Mucosa of rectum (tissue), 2 donors: ENCODE measurements at regions not wholly inside any gene's neighbourhood (a gene's known extent, or its start where the extent isn't known, plus 50 kb on each side); places are given as distances from the start of the nearest gene placed in this dataset.

ENCODE experiments used
- H3K27ac ChIP-seq, 2 donors: one replicate each; pipeline ENCODE4 v1.7.0; 2013; ENCODE audit warnings: inconsistent platforms in 2 of 2, low read depth in 2 of 2, low read length in 2 of 2
- H3K27me3 ChIP-seq, 2 donors: one replicate each; pipeline ENCODE4 v1.7.0; 2013; ENCODE audit warnings: low read length in 2 of 2; ENCODE audit not compliant: control insufficient read depth in 2 of 2, insufficient read depth in 2 of 2
- H3K36me3 ChIP-seq, 2 donors: one replicate each; pipeline ENCODE4 v1.7.0; 2013; ENCODE audit warnings: low read length in 2 of 2; ENCODE audit not compliant: control insufficient read depth in 2 of 2, insufficient read depth in 2 of 2
- H3K4me1 ChIP-seq, 2 donors: one replicate each; pipeline ENCODE4 v1.7.0; 2013; ENCODE audit warnings: low read length in 2 of 2, mild to moderate bottlenecking in 1 of 2; ENCODE audit not compliant: control insufficient read depth in 2 of 2, insufficient read depth in 2 of 2
- H3K4me3 ChIP-seq, 2 donors: one replicate each; pipeline ENCODE4 v1.7.0; 2013; ENCODE audit warnings: low read length in 2 of 2
- H3K9ac ChIP-seq, 2 donors: one replicate each; pipeline ENCODE4 v1.7.0; 2013; ENCODE audit warnings: low read length in 2 of 2, low read depth in 1 of 2, mild to moderate bottlenecking in 1 of 2
- H3K9me3 ChIP-seq, 2 donors: one replicate each; pipeline ENCODE4 v1.7.0; 2013; ENCODE audit warnings: low read length in 2 of 2; ENCODE audit not compliant: control insufficient read depth in 2 of 2
- donor health status: healthy.
- donor health status: Normal muscosa, but diverticular disease.

- no peaks in the 10 kb centered on the region for H3K4me1 ChIP-seq
- H3K9ac ChIP-seq: no peak overlapping the region
- no peak overlapping the region for H3K27ac ChIP-seq
- no peaks in the 10 kb centered on the region for H3K9me3 ChIP-seq
- peaks cover 0 to 6% of the 10 kb centered on the region in 2 donors for H3K27me3 ChIP-seq
- H3K4me3 ChIP-seq: no peak overlapping the region
- H3K36me3 ChIP-seq: no peaks in the 10 kb centered on the region
Observed at GRCh38 chr5:135160036-135160675, 126.1 kb upstream of the PITX1 start.

GRCh38 chr5:135159626-135160025 lies 125.6 kb upstream of the PITX1 start:
- Histone ChIP-seq H3K27me3 (peaks cover 0 to 6% of the 10 kb centered on the region in 2 donors), H3K27ac (no peak overlapping the region), H3K9me3 (no peaks in the 10 kb centered on the region), H3K36me3 (no peaks in the 10 kb centered on the region), H3K4me1 (no peaks in the 10 kb centered on the region), H3K4me3 (no peak overlapping the region), H3K9ac (no peak overlapping the region)

- no peak overlapping the region for H3K27ac ChIP-seq
- no peak overlapping the region for H3K9ac ChIP-seq
- H3K9me3 ChIP-seq: no peaks in the 10 kb centered on the region
- H3K27me3 ChIP-seq: peaks cover 0 to 6% of the 10 kb centered on the region in 2 donors
- H3K4me1 ChIP-seq: no peaks in the 10 kb centered on the region
- H3K4me3 ChIP-seq: no peak overlapping the region
- no peaks in the 10 kb centered on the region for H3K36me3 ChIP-seq
Observed at GRCh38 chr5:135158982-135159381, 125.0 kb upstream of the PITX1 start.

- H3K4me1 ChIP-seq: no peaks in the 10 kb centered on the region
- H3K27me3 ChIP-seq: peaks cover 0 to 6% of the 10 kb centered on the region in 2 donors
- H3K9me3 ChIP-seq: no peaks in the 10 kb centered on the region
- no peak overlapping the region for H3K9ac ChIP-seq
- H3K27ac ChIP-seq: no peak overlapping the region
- no peaks in the 10 kb centered on the region for H3K36me3 ChIP-seq
- H3K4me3 ChIP-seq: no peak overlapping the region
Observed at GRCh38 chr5:135158314-135158697, 124.3 kb upstream of the PITX1 start.

GRCh38 chr5:135157421-135158313 lies 123.6 kb upstream of the PITX1 start:
- Histone ChIP-seq H3K4me3 (no peak overlapping the region), H3K27me3 (peaks cover 0 to 3% of the 10 kb centered on the region in 2 donors), H3K9me3 (no peaks in the 10 kb centered on the region), H3K27ac (no peak overlapping the region), H3K4me1 (no peaks in the 10 kb centered on the region), H3K36me3 (no peaks in the 10 kb centered on the region), H3K9ac (no peak overlapping the region)

- H3K4me3 ChIP-seq: no peak overlapping the region
- H3K9ac ChIP-seq: no peak overlapping the region
- H3K9me3 ChIP-seq: no peaks in the 10 kb centered on the region
- H3K4me1 ChIP-seq: no peaks in the 10 kb centered on the region
- H3K36me3 ChIP-seq: no peaks in the 10 kb centered on the region
- no peak overlapping the region for H3K27ac ChIP-seq
- peaks cover 0 to 3% of the 10 kb centered on the region in 2 donors for H3K27me3 ChIP-seq
Observed at GRCh38 chr5:135156715-135157404, 122.8 kb upstream of the PITX1 start.

GRCh38 chr5:135156337-135156714 lies 122.3 kb upstream of the PITX1 start:
- Histone ChIP-seq H3K9ac (no peak overlapping the region), H3K27me3 (peaks cover 0 to 3% of the 10 kb centered on the region in 2 donors), H3K4me3 (no peak overlapping the region), H3K36me3 (no peaks in the 10 kb centered on the region), H3K27ac (no peak overlapping the region), H3K4me1 (no peaks in the 10 kb centered on the region), H3K9me3 (no peaks in the 10 kb centered on the region)

- H3K27me3 ChIP-seq: peaks cover 0 to 3% of the 10 kb centered on the region in 2 donors
- H3K27ac ChIP-seq: no peak overlapping the region
- no peaks in the 10 kb centered on the region for H3K4me1 ChIP-seq
- no peaks in the 10 kb centered on the region for H3K9me3 ChIP-seq
- no peaks in the 10 kb centered on the region for H3K36me3 ChIP-seq
- no peak overlapping the region for H3K9ac ChIP-seq
- H3K4me3 ChIP-seq: no peak overlapping the region
Observed at GRCh38 chr5:135155616-135156214, 121.7 kb upstream of the PITX1 start.

GRCh38 chr5:135154961-135155360 lies 120.9 kb upstream of the PITX1 start:
- H3K27me3 ChIP-seq: peaks cover 0 to 3% of the 10 kb centered on the region in 2 donors

GRCh38 chr5:135154197-135154596 lies 120.2 kb upstream of the PITX1 start:
- Histone ChIP-seq H3K36me3 (no peaks in the 10 kb centered on the region), H3K27me3 (peaks cover 0 to 2% of the 10 kb centered on the region in 2 donors), H3K9ac (no peak overlapping the region), H3K4me3 (no peak overlapping the region), H3K4me1 (no peaks in the 10 kb centered on the region), H3K9me3 (no peaks in the 10 kb centered on the region), H3K27ac (no peak overlapping the region)

More at GRCh38 chr5:135154961-135155360, 120.9 kb upstream of the PITX1 start:
- H3K9ac ChIP-seq: no peak overlapping the region
- no peak overlapping the region for H3K4me3 ChIP-seq
- no peak overlapping the region for H3K27ac ChIP-seq
- H3K36me3 ChIP-seq: no peaks in the 10 kb centered on the region
- H3K4me1 ChIP-seq: no peaks in the 10 kb centered on the region
- H3K9me3 ChIP-seq: no peaks in the 10 kb centered on the region
